ENCODE measurements at regions not wholly inside any gene's neighbourhood (a gene's known extent, or its start where the extent isn't known, plus 50 kb on each side); places are given as distances from the start of the nearest gene placed in this dataset.

DNA sequence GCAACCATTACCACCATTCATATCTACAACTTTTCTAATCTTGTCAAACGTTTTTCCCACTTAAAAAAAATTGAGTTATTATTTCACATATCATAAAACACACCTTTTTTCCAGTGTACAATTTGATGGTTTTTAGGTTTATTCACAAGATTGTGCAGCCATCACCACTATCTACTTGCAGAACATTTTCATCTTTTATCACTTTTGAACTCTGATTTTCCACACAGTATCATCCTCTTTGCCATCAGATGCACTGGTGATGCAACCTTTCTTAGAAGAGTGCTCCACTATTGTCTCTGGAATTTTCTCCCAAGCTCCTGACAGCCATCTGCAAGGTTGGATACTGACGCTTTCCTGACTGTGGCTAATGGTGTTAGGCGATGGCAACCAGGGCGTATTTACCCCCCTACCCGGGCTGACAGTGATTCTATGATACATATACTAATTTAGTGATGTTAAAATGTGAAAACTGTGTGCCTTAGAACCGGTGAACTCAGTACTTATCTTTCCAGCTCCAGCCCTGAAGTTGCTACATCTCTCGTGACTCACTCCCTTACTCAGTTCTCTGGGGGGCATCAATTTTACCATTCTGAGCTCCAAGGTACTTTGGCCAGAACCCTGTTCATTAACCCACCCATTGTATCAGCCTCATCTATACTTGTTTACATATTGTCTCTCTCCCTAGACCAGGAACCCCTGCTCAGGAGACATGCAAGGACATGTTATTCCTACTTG is 105.4 kb upstream of the SPRED2 start:
- TF ChIP-seq CTCF (IDR thresholded peaks at IDR 0.05), result no peak
- DNase-seq (no peak), ATAC-seq (no peak)
- Histone ChIP-seq H3K27ac (no peak overlapping the region), H3K4me1 (no peaks in the 10 kb centered on the region), H3K4me3 (no peak overlapping the region), H3K36me3 (no peaks in the 10 kb centered on the region), H3K9me3 (no peaks in the 10 kb centered on the region), H3K27me3 (ENCODE audit: low read depth) (no peaks in the 10 kb centered on the region)
- intact Hi-C loops (cut with DNase I), result no loop called here

- ATAC-seq (no peak), DNase-seq (no peak)
- H3K9me3 ChIP-seq, result no peaks in the 10 kb centered on the region
- no peaks in the 10 kb centered on the region for H3K36me3 ChIP-seq
- no peak overlapping the region for H3K27ac ChIP-seq
- no peaks in the 10 kb centered on the region for H3K4me1 ChIP-seq
- H3K4me3 ChIP-seq, result no peak overlapping the region
- H3K27me3 ChIP-seq (ENCODE audit: low read depth), result no peaks in the 10 kb centered on the region
- intact Hi-C loops (cut with DNase I), result no loop called here
- no peak for TF ChIP-seq CTCF (IDR thresholded peaks at IDR 0.05)
Measured at GRCh38 chr2:65536596-65536995, 104.2 kb upstream of the SPRED2 start.

GRCh38 chr2:65532937-65533336 is 100.5 kb upstream of the SPRED2 start:
- DNase-seq (peak; percentile 49), ATAC-seq (peak; percentile 77 to 79)
- no peaks in the 10 kb centered on the region for H3K36me3 ChIP-seq
- no peak for TF ChIP-seq CTCF (IDR thresholded peaks at IDR 0.05)
- intact Hi-C loops (cut with DNase I), result no loop called here
- no peaks in the 10 kb centered on the region for H3K4me1 ChIP-seq
- no peak overlapping the region for H3K27ac ChIP-seq
- H3K27me3 ChIP-seq (ENCODE audit: low read depth), result no peaks in the 10 kb centered on the region
- no peak overlapping the region for H3K4me3 ChIP-seq
- H3K9me3 ChIP-seq, result no peaks in the 10 kb centered on the region

DNA sequence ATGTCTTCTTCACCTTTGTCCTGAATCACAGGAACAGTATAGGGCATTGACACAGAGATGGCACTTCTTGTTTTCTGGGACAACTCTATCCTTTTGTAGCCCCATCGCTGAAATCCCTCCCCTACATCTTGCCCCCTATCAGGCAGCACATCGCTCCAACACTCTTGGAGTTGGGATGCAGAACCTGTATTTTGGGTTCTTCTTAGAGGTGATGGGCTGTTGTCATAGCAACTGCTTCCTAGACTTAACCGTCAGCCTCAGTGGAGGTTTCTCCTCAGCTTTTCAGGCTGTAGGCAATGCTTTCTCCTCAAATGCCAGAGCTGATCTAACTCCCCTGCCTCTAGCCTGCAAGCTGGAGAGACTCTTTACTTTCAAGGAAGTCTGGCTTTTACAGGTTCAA is 99.9 kb upstream of the SPRED2 start:
- DNase-seq (no peak), ATAC-seq (no peak)
- TF ChIP-seq CTCF (IDR thresholded peaks at IDR 0.05), result no peak
- Histone ChIP-seq H3K9me3 (no peaks in the 10 kb centered on the region), H3K4me3 (no peak overlapping the region), H3K4me1 (no peaks in the 10 kb centered on the region), H3K36me3 (no peaks in the 10 kb centered on the region), H3K27me3 (ENCODE audit: low read depth) (no peaks in the 10 kb centered on the region), H3K27ac (no peak overlapping the region)
- intact Hi-C loops (cut with DNase I), result no loop called here

DNA sequence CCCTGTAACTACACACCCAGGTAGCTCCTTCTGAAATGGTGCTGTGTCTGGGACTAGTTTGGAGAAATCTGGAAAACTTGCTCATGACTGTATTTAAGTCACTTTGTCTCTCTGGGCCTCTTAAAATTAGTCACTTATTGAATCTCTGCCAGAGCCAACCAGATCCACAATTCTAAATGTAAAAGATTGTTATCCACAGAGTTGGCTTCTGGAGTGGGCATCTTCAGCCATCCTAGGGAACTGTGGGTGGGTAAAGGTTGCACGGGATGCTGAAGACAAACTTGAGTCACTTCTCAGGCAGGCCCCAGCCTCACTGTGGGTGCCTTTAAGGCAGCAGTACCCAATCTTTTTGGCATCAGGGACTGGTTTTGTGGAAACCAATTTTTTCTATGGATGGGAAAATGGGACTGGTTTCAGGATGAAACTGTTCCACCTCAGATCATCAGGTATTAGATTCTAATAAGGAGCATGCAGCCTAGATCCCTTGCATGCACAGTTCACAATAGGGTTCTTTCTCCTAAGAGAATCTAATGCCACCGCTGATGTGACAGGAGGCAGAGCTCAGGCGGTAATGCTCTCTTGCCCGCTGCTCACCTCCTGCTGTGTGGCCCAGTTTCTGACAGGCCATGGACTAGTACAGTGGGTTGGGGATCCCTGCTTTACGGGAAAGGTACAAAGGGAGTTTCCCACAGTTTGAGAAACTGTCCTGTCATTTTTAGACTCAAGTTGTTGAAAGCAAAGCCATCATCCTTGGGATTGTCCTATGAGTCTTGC is 98.3 kb upstream of the SPRED2 start:
- H3K36me3 ChIP-seq, result no peaks in the 10 kb centered on the region
- DNase-seq (no peak), ATAC-seq (no peak)
- no peak overlapping the region for H3K27ac ChIP-seq
- no peaks in the 10 kb centered on the region for H3K9me3 ChIP-seq
- no peaks in the 10 kb centered on the region for H3K27me3 ChIP-seq (ENCODE audit: low read depth)
- no peak for TF ChIP-seq CTCF (IDR thresholded peaks at IDR 0.05)
- H3K4me1 ChIP-seq, result no peaks in the 10 kb centered on the region
- no peak overlapping the region for H3K4me3 ChIP-seq
- intact Hi-C loops (cut with DNase I), result no loop called here

All from lower lobe of right lung (tissue), 2 donors.